ENCODE measurements at regions not wholly inside any gene's neighbourhood (a gene's known extent, or its start where the extent isn't known, plus 50 kb on each side); places are given as distances from the start of the nearest gene placed in this dataset.

GRCh38 chr4:19905024-19905423 lies 346.7 kb upstream of the SLIT2 start:
- no peak for TF ChIP-seq EZH2 (IDR thresholded peaks at IDR 0.05; ENCODE audit: borderline replicate concordance, low read length)
- TF ChIP-seq CTCF (conservative IDR thresholded peaks at IDR 0.05 in 1 of 2, IDR thresholded peaks at IDR 0.05 in 1 of 2; ENCODE audit: extremely low read depth in 1 of 2, insufficient read depth in 1 of 2, low read depth in 1 of 2, low read length in 2 of 2) = no peak
